ENCODE measurements at regions not wholly inside any gene's neighbourhood (a gene's known extent, or its start where the extent isn't known, plus 50 kb on each side); places are given as distances from the start of the nearest gene placed in this dataset.

DNA sequence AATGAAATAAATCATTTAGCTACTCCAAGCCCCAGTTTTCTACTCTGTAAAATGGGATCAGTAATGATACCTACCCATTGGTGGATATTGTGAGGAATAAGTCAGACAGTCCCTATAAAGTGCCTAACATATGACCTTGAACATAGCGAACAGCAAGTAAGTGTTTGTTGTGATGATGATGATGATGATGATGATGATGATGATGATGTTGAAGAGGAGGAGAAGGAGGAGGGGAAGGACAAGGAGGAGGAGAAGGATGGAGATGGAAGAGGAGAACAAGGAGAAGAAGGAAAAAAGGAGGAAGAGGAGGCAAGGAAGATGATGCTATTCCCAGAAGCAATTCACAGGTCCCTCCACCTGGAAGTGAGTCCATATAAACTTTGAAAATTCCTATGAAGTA is 264.3 kb downstream of the MAFB start:
- TF ChIP-seq, protein P1, sequence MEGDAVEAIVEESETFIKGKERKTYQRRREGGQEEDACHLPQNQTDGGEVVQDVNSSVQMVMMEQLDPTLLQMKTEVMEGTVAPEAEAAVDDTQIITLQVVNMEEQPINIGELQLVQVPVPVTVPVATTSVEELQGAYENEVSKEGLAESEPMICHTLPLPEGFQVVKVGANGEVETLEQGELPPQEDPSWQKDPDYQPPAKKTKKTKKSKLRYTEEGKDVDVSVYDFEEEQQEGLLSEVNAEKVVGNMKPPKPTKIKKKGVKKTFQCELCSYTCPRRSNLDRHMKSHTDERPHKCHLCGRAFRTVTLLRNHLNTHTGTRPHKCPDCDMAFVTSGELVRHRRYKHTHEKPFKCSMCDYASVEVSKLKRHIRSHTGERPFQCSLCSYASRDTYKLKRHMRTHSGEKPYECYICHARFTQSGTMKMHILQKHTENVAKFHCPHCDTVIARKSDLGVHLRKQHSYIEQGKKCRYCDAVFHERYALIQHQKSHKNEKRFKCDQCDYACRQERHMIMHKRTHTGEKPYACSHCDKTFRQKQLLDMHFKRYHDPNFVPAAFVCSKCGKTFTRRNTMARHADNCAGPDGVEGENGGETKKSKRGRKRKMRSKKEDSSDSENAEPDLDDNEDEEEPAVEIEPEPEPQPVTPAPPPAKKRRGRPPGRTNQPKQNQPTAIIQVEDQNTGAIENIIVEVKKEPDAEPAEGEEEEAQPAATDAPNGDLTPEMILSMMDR (IDR thresholded peaks at IDR 0.05; ENCODE audit: insufficient read depth, low read length): no peak
- TF ChIP-seq, protein P2, sequence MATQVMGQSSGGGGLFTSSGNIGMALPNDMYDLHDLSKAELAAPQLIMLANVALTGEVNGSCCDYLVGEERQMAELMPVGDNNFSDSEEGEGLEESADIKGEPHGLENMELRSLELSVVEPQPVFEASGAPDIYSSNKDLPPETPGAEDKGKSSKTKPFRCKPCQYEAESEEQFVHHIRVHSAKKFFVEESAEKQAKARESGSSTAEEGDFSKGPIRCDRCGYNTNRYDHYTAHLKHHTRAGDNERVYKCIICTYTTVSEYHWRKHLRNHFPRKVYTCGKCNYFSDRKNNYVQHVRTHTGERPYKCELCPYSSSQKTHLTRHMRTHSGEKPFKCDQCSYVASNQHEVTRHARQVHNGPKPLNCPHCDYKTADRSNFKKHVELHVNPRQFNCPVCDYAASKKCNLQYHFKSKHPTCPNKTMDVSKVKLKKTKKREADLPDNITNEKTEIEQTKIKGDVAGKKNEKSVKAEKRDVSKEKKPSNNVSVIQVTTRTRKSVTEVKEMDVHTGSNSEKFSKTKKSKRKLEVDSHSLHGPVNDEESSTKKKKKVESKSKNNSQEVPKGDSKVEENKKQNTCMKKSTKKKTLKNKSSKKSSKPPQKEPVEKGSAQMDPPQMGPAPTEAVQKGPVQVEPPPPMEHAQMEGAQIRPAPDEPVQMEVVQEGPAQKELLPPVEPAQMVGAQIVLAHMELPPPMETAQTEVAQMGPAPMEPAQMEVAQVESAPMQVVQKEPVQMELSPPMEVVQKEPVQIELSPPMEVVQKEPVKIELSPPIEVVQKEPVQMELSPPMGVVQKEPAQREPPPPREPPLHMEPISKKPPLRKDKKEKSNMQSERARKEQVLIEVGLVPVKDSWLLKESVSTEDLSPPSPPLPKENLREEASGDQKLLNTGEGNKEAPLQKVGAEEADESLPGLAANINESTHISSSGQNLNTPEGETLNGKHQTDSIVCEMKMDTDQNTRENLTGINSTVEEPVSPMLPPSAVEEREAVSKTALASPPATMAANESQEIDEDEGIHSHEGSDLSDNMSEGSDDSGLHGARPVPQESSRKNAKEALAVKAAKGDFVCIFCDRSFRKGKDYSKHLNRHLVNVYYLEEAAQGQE (IDR thresholded peaks at IDR 0.05; ENCODE audit: insufficient replicate concordance, low read depth): no peak
